GM18498 (cell line): ENCODE measurements at regions not wholly inside any gene's neighbourhood (a gene's known extent, or its start where the extent isn't known, plus 50 kb on each side); places are given as distances from the start of the nearest gene placed in this dataset.
"Not testable (repeated sequence)": the region's sequence is repeated elsewhere in the genome, so short reads cannot be mapped to it uniquely, and the experiment has no call there.

ENCODE experiments used
- ATAC-seq: cut with Tn5 transposase; IDR thresholded peaks from one replicate; pipeline ENCODE4 v1.9.1; 2021; ENCODE audit warnings: mild to moderate bottlenecking, moderate library complexity; ENCODE audit not compliant: unreplicated experiment

DNA sequence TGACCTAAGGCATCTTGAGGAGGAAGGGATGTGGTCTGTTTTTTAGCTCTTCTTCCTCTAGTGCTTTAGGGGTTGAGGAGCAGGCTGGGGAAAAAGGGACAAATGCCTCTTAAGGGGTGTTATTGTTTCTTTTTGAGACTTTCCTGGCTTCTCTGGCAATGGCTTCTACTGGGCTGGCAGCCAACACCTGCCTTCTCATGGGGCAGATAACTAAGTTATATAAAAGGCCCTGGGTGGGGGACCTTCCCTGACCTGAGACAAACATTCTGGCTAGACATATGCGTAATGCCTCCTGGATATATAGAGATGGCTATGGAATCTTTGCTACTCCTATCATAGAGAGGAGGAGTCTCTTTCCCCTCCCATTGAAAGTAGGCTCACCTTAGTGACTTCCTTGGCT, 179.2 kb upstream of the PROK2 start:
- no peak for ATAC-seq

DNA sequence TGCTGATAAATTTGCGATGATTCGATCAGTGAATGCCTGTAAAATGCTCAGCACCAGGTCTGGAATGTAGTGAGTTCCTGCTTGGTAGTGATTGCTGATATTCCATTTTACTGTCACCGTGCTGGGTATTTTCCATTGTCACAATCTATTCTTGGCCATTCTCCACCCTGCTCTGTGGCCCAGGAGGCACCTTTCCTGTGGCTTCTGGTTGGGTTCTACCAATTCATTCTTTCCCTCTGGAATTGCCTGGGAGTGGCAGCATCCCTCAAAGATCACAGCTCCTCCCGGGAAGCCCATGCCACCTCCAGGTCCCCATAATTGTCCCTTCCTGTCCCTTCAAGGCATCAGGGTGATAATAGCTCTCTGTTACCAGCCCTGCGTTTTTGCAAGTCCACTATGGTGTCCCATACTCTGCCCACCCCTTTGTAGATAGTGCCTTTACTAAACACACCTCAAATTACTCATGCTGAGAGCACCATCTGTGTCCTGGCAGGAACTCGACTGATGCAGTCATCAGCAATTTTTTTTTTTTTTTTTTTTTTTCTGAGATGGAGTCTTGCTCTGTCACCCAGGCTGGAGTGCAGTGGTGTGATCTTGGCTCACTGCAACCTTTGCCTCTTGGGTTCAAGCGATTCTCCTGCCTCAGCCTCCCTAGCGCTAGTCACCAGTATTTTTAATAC, 177.8 kb upstream of the PROK2 start:
- ATAC-seq: no peak

DNA sequence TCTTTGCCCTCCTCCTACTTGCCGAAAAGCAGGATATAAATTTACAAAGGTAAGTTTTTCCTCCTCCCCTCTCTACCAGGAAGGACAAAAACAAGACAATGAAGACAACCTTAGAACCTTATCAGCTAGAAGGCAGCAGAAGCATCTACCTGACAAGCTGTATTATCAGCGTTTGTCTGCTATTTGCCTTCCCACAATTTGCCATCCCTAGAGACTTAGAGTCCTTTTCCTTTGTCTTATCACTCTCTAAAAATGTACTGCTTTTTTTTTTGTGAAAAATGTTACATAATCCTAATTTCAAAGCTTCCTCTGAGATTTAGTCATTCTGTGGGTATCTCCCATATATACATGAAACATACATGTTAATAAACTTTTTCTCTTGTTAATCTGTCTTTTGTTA, 176.9 kb upstream of the PROK2 start:
- no peak for ATAC-seq

GRCh38 chr3:71961378-71961777, 176.4 kb upstream of the PROK2 start:
- ATAC-seq: no peak

GRCh38 chr3:71958533-71958932, 173.6 kb upstream of the PROK2 start:
- no peak for ATAC-seq

- no peak for ATAC-seq
Observed at GRCh38 chr3:71956716-71957115, 171.8 kb upstream of the PROK2 start.

DNA sequence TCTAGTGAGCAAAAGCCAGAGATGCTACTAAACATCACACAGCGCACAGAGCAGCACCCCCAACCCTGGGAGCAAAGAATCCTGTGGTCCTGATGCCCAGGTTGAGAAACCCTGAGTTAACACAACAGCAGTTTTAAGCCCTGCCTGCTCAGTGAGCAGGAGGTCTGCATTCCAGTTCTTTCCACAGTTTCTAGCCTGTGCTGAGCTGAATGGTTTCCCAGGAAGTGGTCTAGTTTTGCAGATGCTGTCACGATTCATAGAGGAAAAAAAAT, 171.1 kb upstream of the PROK2 start:
- ATAC-seq: no peak

- no peak for ATAC-seq
Observed at GRCh38 chr3:71955240-71956068, 170.5 kb upstream of the PROK2 start.

- ATAC-seq: no peak
Observed at GRCh38 chr3:71951842-71952241, 166.9 kb upstream of the PROK2 start.

DNA sequence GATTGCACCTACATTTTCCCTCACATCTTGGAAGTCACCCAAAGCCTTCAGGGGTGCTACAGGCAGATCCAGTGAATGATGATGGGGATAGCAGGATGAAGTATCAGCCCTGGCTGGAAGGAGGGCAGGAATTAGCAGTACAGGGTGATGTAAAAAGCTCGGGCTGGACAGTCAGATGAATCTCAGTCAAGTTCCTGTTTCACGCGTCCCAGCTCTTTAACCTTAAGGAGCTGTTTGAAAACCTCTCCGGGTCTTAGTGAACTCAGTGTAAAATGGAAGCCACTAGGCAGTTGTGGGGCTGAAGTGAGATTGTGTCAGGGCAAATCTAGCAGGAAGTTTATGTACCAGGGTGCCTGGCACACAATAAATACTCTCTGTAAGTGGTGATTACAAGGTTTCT, 166.4 kb upstream of the PROK2 start:
- ATAC-seq: no peak

GRCh38 chr3:71949442-71949841, 164.5 kb upstream of the PROK2 start:
- no peak for ATAC-seq

DNA sequence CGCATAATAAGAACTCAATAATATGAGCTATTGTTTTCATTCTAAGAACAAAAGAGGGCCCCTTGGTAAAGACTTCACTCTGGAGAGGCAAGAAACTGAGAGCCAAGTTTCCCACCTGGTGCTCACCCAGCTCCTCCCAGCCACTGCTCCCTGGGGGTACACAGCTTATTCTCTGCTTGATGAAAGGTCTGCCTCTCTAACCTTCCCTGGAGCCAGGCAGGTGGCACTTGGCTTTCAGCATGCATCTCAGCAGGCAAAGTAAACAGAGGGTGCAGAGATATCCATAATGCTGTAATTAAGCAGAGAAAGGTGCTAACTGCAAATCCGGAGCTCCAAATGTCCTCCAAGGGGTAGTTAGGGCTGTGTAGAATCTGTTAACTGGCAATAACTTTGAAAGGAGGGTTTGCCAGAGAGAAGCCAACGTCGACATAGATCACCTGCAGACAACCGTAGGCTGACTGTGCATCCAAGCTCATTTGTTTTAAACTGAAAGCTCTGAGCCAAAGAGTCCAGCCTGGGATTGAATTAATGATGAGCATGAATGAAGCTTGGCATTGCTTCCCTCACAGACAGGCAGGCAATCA, 159.6 kb upstream of the PROK2 start:
- ATAC-seq: no peak

DNA sequence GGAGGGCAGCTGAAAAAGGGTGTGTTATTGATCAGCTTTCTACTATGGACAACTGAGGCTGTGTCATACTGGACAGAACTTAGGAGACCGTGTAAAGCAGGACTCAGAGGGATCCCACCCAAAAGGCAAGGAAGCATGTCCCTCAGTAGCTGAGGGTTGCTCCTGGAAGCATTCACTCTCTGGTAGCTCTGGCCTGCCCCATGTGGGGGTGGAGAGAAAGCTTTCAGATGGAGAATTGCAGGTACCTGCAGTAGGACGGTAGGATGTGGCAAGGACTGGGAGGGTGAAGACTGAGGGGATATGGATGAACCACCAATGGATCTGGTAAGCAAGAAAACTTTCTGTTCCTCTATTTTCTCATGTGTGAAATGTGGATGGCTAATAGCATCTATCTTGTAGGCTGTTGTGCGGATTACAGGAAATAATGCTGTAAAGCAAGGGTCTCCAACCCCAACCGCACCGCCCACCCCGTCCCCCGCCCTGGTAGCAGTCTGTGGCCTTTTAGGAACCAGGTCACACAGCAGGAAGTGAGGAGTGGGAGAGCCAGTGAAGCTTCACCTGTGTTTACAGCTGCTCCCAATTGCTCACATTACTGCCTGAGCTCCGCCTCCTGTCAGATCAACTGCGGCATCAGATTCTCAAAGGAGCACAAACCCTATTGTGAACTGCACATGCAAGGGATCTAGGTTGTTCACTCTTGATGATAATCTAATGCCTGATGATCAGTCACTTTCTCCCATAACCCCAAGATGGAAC, 157.7 kb upstream of the PROK2 start:
- no peak for ATAC-seq

- ATAC-seq: no peak
Observed at GRCh38 chr3:71940486-71940885, 155.5 kb upstream of the PROK2 start.

DNA sequence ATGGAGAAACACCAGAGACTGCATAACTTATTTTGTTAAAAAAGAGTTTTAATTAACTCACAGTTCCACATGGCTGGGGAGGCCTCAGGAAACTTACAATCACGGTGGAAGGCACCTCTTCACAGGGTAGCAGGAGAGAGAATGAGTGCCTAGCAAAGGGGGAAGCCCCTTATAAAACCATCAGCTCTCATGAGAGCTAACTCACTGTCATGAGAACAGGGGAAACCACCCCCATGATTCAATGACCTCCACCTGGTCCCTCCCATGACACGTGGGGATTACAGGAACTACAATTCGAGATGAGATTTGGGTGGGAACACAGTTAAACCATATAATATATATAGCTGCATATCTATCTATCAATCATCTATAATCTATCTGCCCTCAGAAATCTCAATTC, 153.1 kb upstream of the PROK2 start:
- not testable (repeated sequence) for ATAC-seq

DNA sequence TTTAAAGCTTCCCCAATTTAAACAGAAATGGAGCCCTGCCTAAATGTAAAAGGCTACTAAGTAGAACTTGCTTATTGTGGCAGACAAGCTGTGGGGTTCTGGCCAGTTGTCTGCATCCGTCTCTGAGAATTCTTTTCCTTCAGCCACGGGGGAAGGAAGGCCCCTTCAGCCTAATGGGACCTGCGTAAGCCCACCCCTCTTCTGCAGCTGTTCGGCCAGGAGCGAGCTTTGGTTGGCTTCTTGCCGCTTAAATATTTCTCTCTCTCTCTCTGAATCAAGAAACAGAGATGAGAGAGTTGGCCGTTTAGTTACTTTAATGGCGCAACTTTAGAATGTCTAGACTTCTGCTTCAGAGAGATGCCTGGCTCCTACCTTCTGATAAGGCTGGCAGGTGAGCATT, 151.7 kb upstream of the PROK2 start:
- ATAC-seq: no peak

- no peak for ATAC-seq
Observed at GRCh38 chr3:71934520-71935270, 149.7 kb upstream of the PROK2 start.

- no peak for ATAC-seq
Observed at GRCh38 chr3:71931922-71932321, 147.0 kb upstream of the PROK2 start.

DNA sequence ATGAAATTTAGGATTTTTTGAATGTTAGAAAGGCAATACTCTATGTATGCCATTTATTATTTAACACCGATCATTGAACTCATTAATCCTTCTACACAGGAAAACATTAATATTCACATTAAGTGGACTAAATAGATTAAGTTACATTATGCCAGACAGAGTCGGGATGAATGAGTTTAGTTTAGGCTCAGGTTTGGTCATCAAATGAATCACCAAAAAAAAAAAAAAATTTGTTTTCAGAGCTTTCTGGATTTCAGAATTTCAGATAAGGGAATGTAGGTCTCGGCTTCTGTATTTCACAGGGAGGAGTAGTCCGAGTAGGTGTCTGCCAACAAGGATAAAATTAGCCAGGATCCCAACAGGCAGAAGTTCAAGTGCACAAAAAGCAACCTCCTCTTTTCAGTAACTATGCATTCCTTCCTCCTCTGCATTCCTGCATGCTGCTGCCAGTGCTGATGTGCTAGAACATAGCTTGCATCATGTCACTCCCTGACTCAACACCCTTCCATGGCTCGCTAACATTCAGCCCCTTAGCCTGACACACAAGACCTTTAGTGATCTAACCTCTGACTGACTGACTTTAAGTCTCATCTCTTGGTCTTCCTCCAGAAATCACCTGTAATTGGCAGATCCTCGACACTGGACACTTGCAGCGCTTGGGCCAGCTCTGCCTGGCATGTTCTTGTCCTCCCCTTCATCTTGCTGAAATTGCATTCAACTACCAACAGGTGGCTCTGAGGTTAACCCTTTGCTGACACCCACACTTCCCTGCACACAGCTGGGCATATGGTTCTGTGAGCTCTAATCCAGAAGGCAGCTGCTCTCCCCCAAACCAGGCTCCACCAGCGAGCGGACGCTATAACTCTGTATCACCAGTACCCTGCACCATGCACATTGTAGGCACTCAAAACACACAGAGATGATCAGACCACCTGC, 145.4 kb upstream of the PROK2 start:
- no peak for ATAC-seq

GRCh38 chr3:71928212-71928611, 143.3 kb upstream of the PROK2 start:
- no peak for ATAC-seq
